Brain microvascular endothelial cell (primary cell): ENCODE measurements at regions not wholly inside any gene's neighbourhood (a gene's known extent, or its start where the extent isn't known, plus 50 kb on each side); places are given as distances from the start of the nearest gene placed in this dataset.

ENCODE experiments used
- DNase-seq: peaks from one replicate; pipeline ENCODE4 v3.0.0-alpha.2; 2020
- H3K27ac ChIP-seq: fragments of 250-450 bp; sonication (Bioruptor Pico); 2 replicates; pipeline ENCODE4 v1.5.1; 2020; ENCODE audit warnings: mild to moderate bottlenecking, moderate library complexity
- H3K27me3 ChIP-seq: fragments of 250-450 bp; sonication (Bioruptor Pico); replicated peaks from 2 replicates; pipeline ENCODE4 v1.5.1; 2020; ENCODE audit warnings: mild to moderate bottlenecking
- H3K36me3 ChIP-seq: fragments of 250-450 bp; sonication (Bioruptor Pico); replicated peaks from 2 replicates; pipeline ENCODE4 v1.5.1; 2020; ENCODE audit warnings: mild to moderate bottlenecking
- H3K4me3 ChIP-seq: 2 replicates; pipeline ENCODE4 v1.5.1; 2011; ENCODE audit warnings: low read depth, mild to moderate bottlenecking, control low read depth, low read length, moderate library complexity
- in situ Hi-C: cut with HindIII; loops from 2 replicates; pipeline ENCODE4 v1.10.0; 2017; ENCODE audit warnings: low sequenced_read_pairs, low pct_ligation_motif_present
- TF ChIP-seq, protein P1 (sequence below): IDR thresholded peaks from 2 replicates; pipeline ENCODE4 v1.5.1; 2011; ENCODE audit warnings: low read depth, mild to moderate bottlenecking, moderate library complexity, low read length, control low read depth, inconsistent platforms; ENCODE audit errors: missing control alignments

DNA sequence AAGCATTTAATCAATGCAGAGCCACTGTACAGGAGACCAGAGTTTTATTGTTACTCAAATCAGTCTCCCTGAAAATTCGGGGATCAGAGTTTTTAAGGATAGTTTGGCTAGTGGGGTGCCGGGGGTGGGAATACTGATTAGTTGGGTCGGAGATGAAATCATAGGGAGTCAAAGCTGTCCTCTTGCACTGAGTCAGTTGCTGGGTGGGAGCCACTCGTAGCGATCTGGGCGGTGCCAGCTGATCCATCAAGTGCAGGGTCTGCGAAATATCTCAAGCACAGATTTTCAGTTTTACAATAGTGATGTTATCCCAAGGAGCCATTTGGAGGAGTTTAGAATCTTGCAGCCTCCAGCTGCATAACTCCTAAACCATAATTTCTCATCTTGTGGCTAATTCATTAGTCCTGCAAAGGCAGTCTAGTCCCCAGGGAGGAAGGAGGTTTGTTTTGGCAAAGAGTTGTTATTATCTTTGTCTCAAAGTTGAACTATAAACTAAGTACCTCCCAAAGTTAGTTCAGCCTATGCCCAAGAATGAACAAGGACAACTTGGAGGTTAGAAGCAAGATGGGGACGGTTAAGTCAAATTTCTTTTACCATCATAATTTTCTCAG, 169.4 kb upstream of the PLEKHG7 start:
- H3K27ac ChIP-seq, result no peak overlapping the region
- H3K4me3 ChIP-seq, result no peak overlapping the region
- TF ChIP-seq, protein P1, sequence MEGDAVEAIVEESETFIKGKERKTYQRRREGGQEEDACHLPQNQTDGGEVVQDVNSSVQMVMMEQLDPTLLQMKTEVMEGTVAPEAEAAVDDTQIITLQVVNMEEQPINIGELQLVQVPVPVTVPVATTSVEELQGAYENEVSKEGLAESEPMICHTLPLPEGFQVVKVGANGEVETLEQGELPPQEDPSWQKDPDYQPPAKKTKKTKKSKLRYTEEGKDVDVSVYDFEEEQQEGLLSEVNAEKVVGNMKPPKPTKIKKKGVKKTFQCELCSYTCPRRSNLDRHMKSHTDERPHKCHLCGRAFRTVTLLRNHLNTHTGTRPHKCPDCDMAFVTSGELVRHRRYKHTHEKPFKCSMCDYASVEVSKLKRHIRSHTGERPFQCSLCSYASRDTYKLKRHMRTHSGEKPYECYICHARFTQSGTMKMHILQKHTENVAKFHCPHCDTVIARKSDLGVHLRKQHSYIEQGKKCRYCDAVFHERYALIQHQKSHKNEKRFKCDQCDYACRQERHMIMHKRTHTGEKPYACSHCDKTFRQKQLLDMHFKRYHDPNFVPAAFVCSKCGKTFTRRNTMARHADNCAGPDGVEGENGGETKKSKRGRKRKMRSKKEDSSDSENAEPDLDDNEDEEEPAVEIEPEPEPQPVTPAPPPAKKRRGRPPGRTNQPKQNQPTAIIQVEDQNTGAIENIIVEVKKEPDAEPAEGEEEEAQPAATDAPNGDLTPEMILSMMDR, result no peak
- in situ Hi-C loops, result no loop called here
- DNase-seq, result peak; percentile 55
- H3K27me3 ChIP-seq, result no peaks in the 10 kb centered on the region
- H3K36me3 ChIP-seq, result no peaks in the 10 kb centered on the region

DNA sequence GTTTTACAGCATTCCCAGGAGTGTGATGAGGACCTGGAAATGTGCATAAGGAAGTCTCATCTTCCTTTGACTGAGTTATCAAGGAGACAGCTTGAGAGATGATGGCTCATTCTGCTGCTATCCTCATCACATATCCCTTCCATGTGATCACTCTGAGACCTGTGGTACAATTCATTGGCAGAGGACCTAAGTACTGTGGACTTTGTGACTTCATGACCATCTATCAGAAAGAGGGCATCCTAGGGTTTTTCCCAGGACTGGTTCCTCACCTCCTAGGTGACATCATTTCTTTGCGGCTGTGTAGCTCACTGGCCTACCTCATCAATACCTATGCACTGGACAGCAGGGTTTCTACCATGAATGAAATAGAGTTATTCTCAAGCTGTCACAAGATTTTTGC, 172.1 kb upstream of the PLEKHG7 start:
- TF ChIP-seq, protein P1, result no peak
- Histone ChIP-seq H3K27me3 (no peaks in the 10 kb centered on the region), H3K36me3 (no peaks in the 10 kb centered on the region), H3K27ac (no peak overlapping the region), H3K4me3 (no peak overlapping the region)
- DNase-seq, result no peak
- in situ Hi-C loops, result no loop called here

DNA sequence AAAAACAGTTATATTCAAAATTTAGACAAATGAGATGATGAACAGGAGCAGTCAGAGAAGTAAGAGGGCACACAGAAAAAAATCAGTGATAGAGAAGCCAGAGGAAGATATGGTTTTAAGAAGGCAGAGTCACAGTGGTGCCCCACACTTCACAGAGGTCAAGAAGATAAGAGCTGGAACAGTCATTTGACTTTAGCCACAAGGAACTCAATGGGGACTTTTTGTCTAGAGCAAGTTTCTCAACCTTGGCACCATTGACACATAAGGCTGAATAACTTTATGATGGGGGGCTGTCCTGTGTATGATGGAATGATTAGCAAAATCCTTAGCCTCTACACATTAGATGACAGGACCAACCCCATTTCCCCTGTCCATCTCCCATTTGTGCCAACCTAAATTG, 172.8 kb upstream of the PLEKHG7 start:
- no peaks in the 10 kb centered on the region for H3K27me3 ChIP-seq
- no peak overlapping the region for H3K4me3 ChIP-seq
- TF ChIP-seq, protein P1, result no peak
- no peak overlapping the region for H3K27ac ChIP-seq
- in situ Hi-C loops, result no loop called here
- no peaks in the 10 kb centered on the region for H3K36me3 ChIP-seq
- no peak for DNase-seq

DNA sequence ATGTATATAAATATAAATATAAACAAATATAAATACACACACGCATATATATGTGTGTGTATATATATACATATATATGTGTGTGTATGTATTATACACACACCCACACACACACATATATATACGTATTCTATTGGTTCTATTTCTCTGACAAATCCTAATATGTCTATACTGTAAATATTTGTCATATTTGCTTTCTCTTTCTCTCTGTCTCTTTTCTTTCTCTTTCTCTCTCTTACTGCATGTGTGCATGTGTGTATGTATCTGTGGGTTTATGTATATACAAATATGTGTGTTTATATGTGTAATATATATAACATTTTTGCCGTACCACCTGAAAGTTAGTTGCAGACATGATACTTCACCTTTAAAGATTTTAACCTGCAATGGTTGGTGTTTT, 174.2 kb upstream of the PLEKHG7 start:
- no peak overlapping the region for H3K27ac ChIP-seq
- no peaks in the 10 kb centered on the region for H3K27me3 ChIP-seq
- H3K36me3 ChIP-seq, result no peaks in the 10 kb centered on the region
- DNase-seq, result no peak
- in situ Hi-C loops, result no loop called here
- no peak overlapping the region for H3K4me3 ChIP-seq
- TF ChIP-seq, protein P1, result no peak

DNA sequence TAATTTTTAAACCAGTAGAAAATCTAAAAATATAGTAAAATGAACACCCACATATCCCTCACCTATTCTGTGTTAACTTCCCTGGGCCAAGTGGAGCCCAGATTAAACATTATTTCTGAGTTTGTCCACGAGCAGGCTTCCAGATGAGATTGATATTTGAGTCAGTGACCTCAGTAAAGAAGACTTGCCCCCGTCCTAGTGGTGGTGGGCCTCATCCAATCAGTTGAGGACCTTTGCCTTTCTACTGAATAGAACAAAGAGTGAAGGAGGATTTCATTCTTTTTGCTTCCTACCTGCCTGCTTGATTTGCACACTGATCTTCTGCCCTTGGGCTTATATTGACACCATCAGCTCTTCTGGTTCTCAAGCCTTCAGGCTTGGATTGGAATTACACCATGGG, 174.7 kb upstream of the PLEKHG7 start:
- Histone ChIP-seq H3K36me3 (no peaks in the 10 kb centered on the region), H3K27me3 (no peaks in the 10 kb centered on the region), H3K27ac (no peak overlapping the region), H3K4me3 (no peak overlapping the region)
- in situ Hi-C loops, result no loop called here
- TF ChIP-seq, protein P1, result no peak
- no peak for DNase-seq

DNA sequence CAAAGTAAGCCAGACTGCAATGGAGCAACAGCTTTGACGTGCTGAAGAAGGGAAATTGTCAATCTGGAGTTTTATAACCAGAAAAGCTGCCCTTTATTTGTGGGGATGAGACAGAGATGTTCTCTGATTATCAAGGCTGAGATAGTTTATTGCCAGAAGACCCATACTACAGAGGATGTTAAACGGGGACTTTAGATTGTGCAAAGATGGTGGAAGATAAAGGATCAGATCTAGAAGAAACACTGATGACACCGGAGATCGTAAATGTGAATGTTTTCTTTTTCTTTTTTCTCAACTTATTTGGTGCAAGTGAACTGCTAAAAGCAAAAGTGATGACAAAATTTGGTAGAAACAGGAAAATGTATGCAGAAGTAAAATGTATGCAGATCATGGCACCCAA, 178.3 kb upstream of the PLEKHG7 start:
- Histone ChIP-seq H3K36me3 (no peaks in the 10 kb centered on the region), H3K27ac (no peak overlapping the region), H3K4me3 (no peak overlapping the region), H3K27me3 (no peaks in the 10 kb centered on the region)
- no peak for DNase-seq
- TF ChIP-seq, protein P1, result no peak
- in situ Hi-C loops, result no loop called here
